Testis (tissue), 2 donors: ENCODE measurements at regions not wholly inside any gene's neighbourhood (a gene's known extent, or its start where the extent isn't known, plus 50 kb on each side); places are given as distances from the start of the nearest gene placed in this dataset.

Experiments used
- CTCF ChIP-seq, 3 experiments: fragments of 450-650 bp in 2 of 3; fragments of 200-600 bp in 1 of 3; sonication (generic) in 1 of 3; IDR thresholded peaks; one replicate each; pipeline ENCODE4 v1.5.1; 2016 to 2019; ENCODE audit warnings: antibody characterized with exemption in 3 of 3, mild to moderate bottlenecking in 2 of 3, moderate library complexity in 1 of 3
- POLR2A ChIP-seq: fragments of 450-650 bp; IDR thresholded peaks from one replicate; pipeline ENCODE4 v1.6.1; 2017; ENCODE audit warnings: antibody characterized with exemption, mild to moderate bottlenecking, moderate library complexity

GRCh38 chr4:79598801-79599200 lies 190.8 kb upstream of the GK2 start:
- TF ChIP-seq CTCF (IDR thresholded peaks at IDR 0.05), result no peak
- no peak for TF ChIP-seq POLR2A
